CD4-positive, CD25-positive, alpha-beta regulatory T cell (primary cell): ENCODE measurements at regions not wholly inside any gene's neighbourhood (a gene's known extent, or its start where the extent isn't known, plus 50 kb on each side); places are given as distances from the start of the nearest gene placed in this dataset.

Experiments used
- ATAC-seq, 2 donors: fragments of 150-1000 bp; cut with Tn5 transposase; one replicate each; pipeline ENCODE4 v1.10.0; 2021; ENCODE audit warnings: low read depth in 2 of 2, moderate number of reproducible peaks in 2 of 2, moderate library complexity in 1 of 2
- DNase-seq, 3 donors: peaks; one replicate each; pipeline versions ENCODE4 v3.0.0 to v3.0.0-alpha.2; 2012 to 2022; ENCODE audit warnings: mixed read lengths in 1 of 3
- H3K27ac ChIP-seq: one replicate; pipeline ENCODE4 v1.7.0; 2013; ENCODE audit warnings: mild to moderate bottlenecking, low read length; ENCODE audit not compliant: insufficient read depth, poor library complexity, severe bottlenecking
- H3K27me3 ChIP-seq: one replicate; pipeline ENCODE4 v1.7.0; 2013; ENCODE audit warnings: low read length; ENCODE audit not compliant: control insufficient read depth, insufficient read depth
- H3K36me3 ChIP-seq: one replicate; pipeline ENCODE4 v1.7.0; 2013; ENCODE audit warnings: mild to moderate bottlenecking, low read length, moderate library complexity; ENCODE audit not compliant: control insufficient read depth, insufficient read depth
- H3K4me1 ChIP-seq: 2 replicates; pipeline ENCODE4 v1.7.0; 2013; ENCODE audit warnings: mild to moderate bottlenecking, low read length; ENCODE audit not compliant: insufficient read depth, control insufficient read depth, poor library complexity, severe bottlenecking
- H3K4me3 ChIP-seq: one replicate; pipeline ENCODE4 v1.7.0; 2013; ENCODE audit warnings: low read depth, mild to moderate bottlenecking, low read length, moderate library complexity
- H3K9me3 ChIP-seq, 2 experiments: 1 replicate in 1 of 2; 2 replicates in 1 of 2; pipeline ENCODE4 v1.7.0; 2013; ENCODE audit warnings: low read length in 2 of 2, mild to moderate bottlenecking in 1 of 2, moderate library complexity in 1 of 2; ENCODE audit not compliant: control insufficient read depth in 2 of 2
- H3K27ac Mint-ChIP-seq, 3 donors: one replicate each; pipeline ENCODE4 v1.8.0; 2020 to 2022; ENCODE audit warnings: mild to moderate bottlenecking in 3 of 3, mixed read lengths in 3 of 3, moderate library complexity in 2 of 3
- H3K27me3 Mint-ChIP-seq: one replicate; pipeline ENCODE4 v1.8.0; 2022; ENCODE audit warnings: mild to moderate bottlenecking, mixed read lengths
- H3K36me3 Mint-ChIP-seq: one replicate; pipeline ENCODE4 v1.8.0; 2020; ENCODE audit warnings: mixed read lengths
- H3K4me1 Mint-ChIP-seq, 4 donors: one replicate each; pipeline ENCODE4 v1.8.0; 2020 to 2022; ENCODE audit warnings: mixed read lengths in 4 of 4, mild to moderate bottlenecking in 1 of 4
- H3K4me3 Mint-ChIP-seq, 4 donors: one replicate each; pipeline ENCODE4 v1.8.0; 2020 to 2022; ENCODE audit warnings: mild to moderate bottlenecking in 4 of 4, mixed read lengths in 4 of 4, moderate library complexity in 3 of 4
- H3K9me3 Mint-ChIP-seq, 7 donors: one replicate each; pipeline ENCODE4 v1.8.0; 2020 to 2022; ENCODE audit warnings: mixed read lengths in 7 of 7, mild to moderate bottlenecking in 3 of 7, moderate library complexity in 2 of 7

DNA sequence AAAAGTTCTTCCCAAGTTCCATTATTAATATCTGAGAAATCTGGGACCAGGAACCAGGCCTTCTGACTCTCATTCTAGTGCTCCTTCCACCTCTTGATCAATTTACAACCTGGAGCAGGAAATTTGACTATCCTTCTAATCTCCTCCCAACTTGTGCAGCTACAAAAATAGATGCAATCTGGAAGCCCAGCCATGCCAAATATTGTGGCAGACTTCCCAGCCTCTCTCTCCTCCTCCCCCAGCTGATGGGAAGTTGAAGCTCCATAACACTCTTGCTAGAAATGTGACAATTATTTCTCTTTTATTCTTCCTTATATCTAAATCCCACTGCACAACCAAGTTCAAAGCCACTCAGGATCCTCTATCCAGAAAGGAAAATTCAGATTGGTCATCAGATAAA is 252.1 kb downstream of the SEC61B start:
- Mint-ChIP-seq H3K36me3 (no peaks in the 10 kb centered on the region), H3K27me3 (peaks cover 23% of the 10 kb centered on the region), H3K4me3 (no peak overlapping the region), H3K4me1 (no peaks in the 10 kb centered on the region), H3K9me3 (peaks cover 0 to 4% (median 0%) of the 10 kb centered on the region in 7 donors), H3K27ac (no peak overlapping the region)
- Histone ChIP-seq H3K27ac (no peak overlapping the region), H3K4me1 (no peaks in the 10 kb centered on the region), H3K36me3 (no peaks in the 10 kb centered on the region), H3K4me3 (no peak overlapping the region), H3K27me3 (no peaks in the 10 kb centered on the region), H3K9me3 (no peaks in the 10 kb centered on the region)
- ATAC-seq: no peak
- no peak for DNase-seq

DNA sequence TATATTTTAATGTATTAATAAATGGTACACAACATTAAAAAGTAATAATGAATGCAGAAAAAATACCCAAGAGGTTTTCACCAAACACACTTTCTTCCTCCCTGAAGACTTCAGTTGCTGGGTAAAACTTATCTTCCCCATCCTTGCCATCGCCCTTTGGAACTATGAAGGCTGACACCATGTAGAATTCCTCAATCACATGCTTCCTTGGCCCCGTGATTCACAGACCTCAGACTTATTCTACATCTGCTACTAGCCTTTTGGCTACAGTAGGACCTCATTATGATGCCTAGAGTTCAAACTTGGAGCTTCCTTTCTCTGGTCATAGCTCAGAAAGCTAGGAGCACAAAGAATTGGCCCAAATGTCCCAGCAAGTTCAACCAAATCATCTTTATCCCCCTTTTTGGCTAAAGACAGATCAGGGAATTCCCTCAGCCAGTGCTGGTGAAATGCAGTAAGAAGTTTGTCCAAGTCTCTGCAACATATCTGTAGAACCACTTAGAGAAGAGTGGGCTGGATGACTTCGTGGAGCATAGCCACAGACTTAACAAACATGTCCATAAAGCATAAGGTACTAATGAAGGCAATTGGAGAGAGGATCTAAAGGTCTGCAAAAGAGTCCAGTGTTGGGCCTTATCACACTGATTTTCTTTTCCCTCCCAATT is 253.5 kb downstream of the SEC61B start:
- Histone ChIP-seq H3K36me3 (no peaks in the 10 kb centered on the region), H3K27me3 (no peaks in the 10 kb centered on the region), H3K4me1 (no peaks in the 10 kb centered on the region), H3K27ac (no peak overlapping the region), H3K9me3 (no peaks in the 10 kb centered on the region), H3K4me3 (no peak overlapping the region)
- Mint-ChIP-seq H3K36me3 (no peaks in the 10 kb centered on the region), H3K9me3 (peaks cover 0 to 4% (median 0%) of the 10 kb centered on the region in 7 donors), H3K27me3 (peaks cover 13% of the 10 kb centered on the region), H3K4me3 (no peak overlapping the region), H3K4me1 (no peaks in the 10 kb centered on the region), H3K27ac (no peak overlapping the region)
- DNase-seq (no peak), ATAC-seq (no peak)

DNA sequence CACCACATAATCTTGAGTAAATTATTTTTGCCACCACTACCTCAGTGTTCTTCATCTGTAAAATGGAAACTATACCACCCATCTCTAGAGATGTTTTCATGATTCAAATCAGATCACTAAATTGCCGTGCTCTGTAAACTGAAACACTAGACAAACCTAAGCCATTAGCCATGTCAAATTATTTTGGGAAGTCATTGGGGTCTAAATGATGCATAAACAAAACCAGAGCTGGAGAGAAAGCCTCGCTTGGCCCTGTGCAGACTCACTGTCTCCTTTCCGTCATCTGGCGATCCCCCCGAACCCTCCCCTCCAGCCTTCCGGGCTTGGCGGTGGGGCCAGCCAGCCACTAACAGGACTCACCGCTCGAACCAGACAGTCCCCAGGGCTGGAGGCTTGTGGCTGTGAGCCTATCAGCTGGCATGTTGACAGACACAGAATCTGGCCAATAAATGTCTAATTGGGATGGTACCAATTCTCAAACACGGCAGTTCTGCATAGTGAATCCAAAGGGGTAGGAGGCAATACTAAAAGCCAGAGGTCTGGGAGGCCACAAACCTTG is 256.5 kb downstream of the SEC61B start:
- H3K36me3 Mint-ChIP-seq: no peaks in the 10 kb centered on the region
- no peak overlapping the region for H3K27ac ChIP-seq
- H3K4me1 ChIP-seq: no peaks in the 10 kb centered on the region
- peaks cover 0 to 4% (median 0%) of the 10 kb centered on the region in 7 donors for H3K9me3 Mint-ChIP-seq
- no peaks in the 10 kb centered on the region for H3K9me3 ChIP-seq
- no peaks in the 10 kb centered on the region for H3K4me1 Mint-ChIP-seq
- H3K36me3 ChIP-seq: no peaks in the 10 kb centered on the region
- H3K4me3 ChIP-seq: no peak overlapping the region
- DNase-seq (no peak), ATAC-seq (no peak)
- H3K27ac Mint-ChIP-seq: no peak overlapping the region
- H3K4me3 Mint-ChIP-seq: no peak overlapping the region
- H3K27me3 ChIP-seq: no peaks in the 10 kb centered on the region
- peaks cover 10% of the 10 kb centered on the region for H3K27me3 Mint-ChIP-seq

DNA sequence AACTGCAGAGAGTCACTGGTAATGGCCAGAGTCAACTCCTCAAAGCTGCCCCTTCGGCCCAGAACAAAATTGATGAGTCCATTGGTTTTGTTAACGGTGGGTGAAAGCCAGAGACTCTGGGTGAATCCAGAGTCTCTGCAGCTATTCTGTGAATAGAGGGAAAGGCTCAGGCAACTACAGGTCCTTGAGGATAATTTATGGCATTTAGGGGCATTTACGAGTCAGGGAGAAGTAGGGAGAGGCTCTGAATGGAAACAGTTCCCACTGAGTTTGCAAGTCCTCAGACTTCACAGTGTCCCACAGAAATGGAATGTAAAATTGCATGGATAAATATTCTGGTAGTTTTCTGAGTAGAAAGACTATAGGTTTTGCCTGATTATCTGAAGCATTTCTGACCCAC is 257.8 kb downstream of the SEC61B start:
- Histone ChIP-seq H3K9me3 (no peaks in the 10 kb centered on the region), H3K4me1 (no peaks in the 10 kb centered on the region), H3K4me3 (no peak overlapping the region), H3K27ac (no peak overlapping the region), H3K27me3 (no peaks in the 10 kb centered on the region), H3K36me3 (no peaks in the 10 kb centered on the region)
- no peak overlapping the region for H3K27ac Mint-ChIP-seq
- H3K27me3 Mint-ChIP-seq: peaks cover 9% of the 10 kb centered on the region
- no peaks in the 10 kb centered on the region for H3K4me1 Mint-ChIP-seq
- H3K4me3 Mint-ChIP-seq: no peak overlapping the region
- peaks cover 0 to 2% (median 0%) of the 10 kb centered on the region in 7 donors for H3K9me3 Mint-ChIP-seq
- DNase-seq (no peak), ATAC-seq (no peak)
- no peaks in the 10 kb centered on the region for H3K36me3 Mint-ChIP-seq

DNA sequence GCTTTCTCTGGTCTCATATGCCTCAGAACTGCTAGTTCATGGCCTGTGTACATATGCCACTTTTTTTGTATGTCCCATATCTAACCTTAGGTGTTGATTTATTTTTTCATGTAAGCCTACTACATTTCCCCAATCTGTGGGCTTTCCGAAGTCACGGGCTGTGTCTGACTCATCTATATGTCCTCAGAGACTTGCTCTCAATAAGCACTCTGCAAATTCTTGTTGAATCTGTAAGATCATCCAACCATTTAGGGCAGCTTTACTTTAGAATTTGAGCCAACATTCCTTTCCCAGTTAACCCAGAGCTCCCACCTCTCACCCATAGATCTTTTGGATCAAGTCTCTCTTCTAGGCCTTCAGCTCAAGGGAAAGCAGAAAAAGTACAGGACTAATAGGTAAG is 263.4 kb downstream of the SEC61B start:
- peaks cover 20% of the 10 kb centered on the region for H3K27me3 Mint-ChIP-seq
- Histone ChIP-seq H3K36me3 (no peaks in the 10 kb centered on the region), H3K4me1 (no peaks in the 10 kb centered on the region), H3K27ac (no peak overlapping the region), H3K9me3 (no peaks in the 10 kb centered on the region), H3K27me3 (no peaks in the 10 kb centered on the region), H3K4me3 (no peak overlapping the region)
- DNase-seq: no peak
- H3K4me3 Mint-ChIP-seq: no peak overlapping the region
- no peaks in the 10 kb centered on the region for H3K4me1 Mint-ChIP-seq
- no peak for ATAC-seq
- H3K9me3 Mint-ChIP-seq: no peaks in the 10 kb centered on the region
- no peak overlapping the region for H3K27ac Mint-ChIP-seq
- no peaks in the 10 kb centered on the region for H3K36me3 Mint-ChIP-seq

DNA sequence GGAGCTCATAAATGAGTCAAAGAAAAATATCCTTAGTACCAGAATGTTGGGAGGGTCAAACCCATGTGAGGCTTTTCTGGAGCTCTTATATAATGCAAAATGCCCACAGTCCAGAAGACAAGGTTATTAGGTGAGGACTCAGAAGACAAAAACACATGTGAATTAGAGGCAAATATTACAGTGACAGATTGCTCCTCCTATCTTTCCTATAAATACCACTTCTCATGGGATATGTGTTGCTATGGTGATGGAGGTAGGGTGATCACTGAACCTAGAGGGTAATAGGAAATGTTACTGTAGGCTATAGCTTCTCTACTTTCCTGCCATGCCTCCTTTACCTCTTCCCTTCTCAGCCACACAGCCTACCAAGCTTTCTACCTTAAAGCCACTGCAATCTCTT is 264.6 kb downstream of the SEC61B start:
- H3K4me3 Mint-ChIP-seq: no peak overlapping the region
- H3K4me1 ChIP-seq: no peaks in the 10 kb centered on the region
- no peak overlapping the region for H3K27ac ChIP-seq
- no peaks in the 10 kb centered on the region for H3K36me3 ChIP-seq
- H3K9me3 Mint-ChIP-seq: no peaks in the 10 kb centered on the region
- peaks cover 2% of the 10 kb centered on the region for H3K27me3 ChIP-seq
- no peaks in the 10 kb centered on the region for H3K4me1 Mint-ChIP-seq
- DNase-seq (no peak), ATAC-seq (no peak)
- H3K4me3 ChIP-seq: no peak overlapping the region
- peaks cover 23% of the 10 kb centered on the region for H3K27me3 Mint-ChIP-seq
- no peaks in the 10 kb centered on the region for H3K36me3 Mint-ChIP-seq
- H3K9me3 ChIP-seq: no peaks in the 10 kb centered on the region
- no peak overlapping the region for H3K27ac Mint-ChIP-seq

DNA sequence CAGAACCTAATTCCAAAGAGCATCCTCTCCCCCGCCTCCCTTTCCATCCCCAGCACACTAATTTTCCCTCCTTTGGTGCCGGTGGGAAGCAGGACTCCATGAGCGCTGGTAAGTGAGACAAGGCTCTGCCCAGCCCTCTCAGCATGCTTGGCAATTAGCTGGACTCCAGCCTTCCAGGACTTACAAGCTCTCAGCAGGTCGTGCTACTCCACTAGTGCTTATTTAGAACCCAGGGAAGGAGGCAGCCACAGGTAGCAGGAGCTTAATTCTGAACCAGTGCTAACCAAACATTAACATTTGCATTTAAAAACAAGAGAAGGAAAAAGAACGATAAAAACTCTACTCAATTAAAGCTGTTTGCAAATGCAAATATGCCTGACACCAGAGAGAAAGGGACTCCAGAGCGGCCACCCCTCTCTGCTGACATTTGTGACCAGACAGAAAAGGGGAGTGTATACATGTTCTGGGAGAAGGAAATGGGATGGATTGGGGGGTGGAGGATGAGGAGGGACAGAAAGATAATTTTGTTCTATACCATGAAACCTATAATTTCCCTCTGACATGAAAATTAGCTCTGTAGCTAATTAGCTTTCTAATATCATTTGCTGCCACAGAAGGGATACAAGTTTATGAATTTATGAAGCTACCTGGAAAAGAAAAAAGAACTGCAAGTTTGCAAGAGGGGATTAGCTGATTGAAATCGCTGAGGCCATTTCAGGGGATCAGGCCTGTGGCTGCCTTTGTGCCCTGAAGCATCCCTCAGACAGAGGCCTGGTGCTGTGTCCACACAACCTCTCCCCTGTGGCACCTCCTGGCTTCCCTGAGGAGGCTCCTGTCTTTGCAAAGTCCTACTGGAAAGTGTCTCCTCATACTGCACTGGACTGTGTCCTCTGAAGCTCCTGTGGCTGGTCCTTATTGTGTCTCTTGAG is 266.3 kb downstream of the SEC61B start:
- ATAC-seq: no peak
- H3K4me1 Mint-ChIP-seq: no peaks in the 10 kb centered on the region
- peak overlapping the region in 1 of 3 donors; percentile 39 for H3K27ac Mint-ChIP-seq
- H3K9me3 Mint-ChIP-seq: no peaks in the 10 kb centered on the region
- no peaks in the 10 kb centered on the region for H3K36me3 ChIP-seq
- H3K36me3 Mint-ChIP-seq: no peaks in the 10 kb centered on the region
- H3K9me3 ChIP-seq: no peaks in the 10 kb centered on the region
- H3K4me3 Mint-ChIP-seq: no peak overlapping the region
- peaks cover 29% of the 10 kb centered on the region for H3K27me3 Mint-ChIP-seq
- H3K27me3 ChIP-seq: peaks cover 2% of the 10 kb centered on the region
- no peak overlapping the region for H3K27ac ChIP-seq
- no peak overlapping the region for H3K4me3 ChIP-seq
- no peaks in the 10 kb centered on the region for H3K4me1 ChIP-seq
- no peak for DNase-seq
